H9 (cell line): ENCODE measurements at regions not wholly inside any gene's neighbourhood (a gene's known extent, or its start where the extent isn't known, plus 50 kb on each side); places are given as distances from the start of the nearest gene placed in this dataset.

Experiments
- DNase-seq: peaks from one replicate; pipeline ENCODE4 v3.0.0-alpha.2; 2017
- H2AFZ ChIP-seq: one replicate; pipeline ENCODE4 v1.6.1; 2013; ENCODE audit warnings: mild to moderate bottlenecking, low read length, control low read depth, moderate library complexity
- H2AK5ac ChIP-seq: 2 replicates; pipeline ENCODE4 v1.6.1; 2013; ENCODE audit warnings: low read length, control low read depth, mixed read lengths; ENCODE audit not compliant: insufficient read length
- H2BK120ac ChIP-seq: one replicate; pipeline ENCODE4 v1.6.1; 2013; ENCODE audit warnings: low read depth, mild to moderate bottlenecking, low read length, control low read depth, inconsistent platforms; ENCODE audit not compliant: poor library complexity, severe bottlenecking
- H2BK12ac ChIP-seq: 2 replicates; pipeline ENCODE4 v1.6.1; 2013; ENCODE audit warnings: low read length, control low read depth, mixed read lengths, low read depth; ENCODE audit not compliant: insufficient read length
- H2BK15ac ChIP-seq: 2 replicates; pipeline ENCODE4 v1.6.1; 2013; ENCODE audit warnings: low read depth, low read length, control low read depth
- H2BK20ac ChIP-seq: one replicate; pipeline ENCODE4 v1.6.1; 2013; ENCODE audit warnings: low read depth, mild to moderate bottlenecking, low read length, control low read depth, inconsistent platforms; ENCODE audit not compliant: poor library complexity, severe bottlenecking
- H2BK5ac ChIP-seq: 2 replicates; pipeline ENCODE4 v1.6.1; 2013; ENCODE audit warnings: low read length, control low read depth, mixed read lengths; ENCODE audit not compliant: insufficient read length
- H3K14ac ChIP-seq: 2 replicates; pipeline ENCODE4 v1.6.1; 2013; ENCODE audit warnings: low read length, control low read depth; ENCODE audit not compliant: insufficient read depth
- H3K18ac ChIP-seq: 2 replicates; pipeline ENCODE4 v1.6.1; 2013; ENCODE audit warnings: low read depth, mild to moderate bottlenecking, mixed read lengths, low read length, control low read depth; ENCODE audit not compliant: insufficient read length
- H3K23ac ChIP-seq: 2 replicates; pipeline ENCODE4 v1.6.1; 2013; ENCODE audit warnings: low read length, control low read depth, mixed read lengths, low read depth; ENCODE audit not compliant: insufficient read length
- H3K23me2 ChIP-seq: 2 replicates; pipeline ENCODE4 v1.6.1; 2013; ENCODE audit warnings: low read depth, mild to moderate bottlenecking, mixed read lengths, low read length, control low read depth; ENCODE audit not compliant: insufficient read length, poor library complexity, severe bottlenecking
- H3K27ac ChIP-seq: 2 replicates; pipeline ENCODE4 v1.5.1; 2013; ENCODE audit warnings: low read length, control low read depth, mixed read lengths, low read depth; ENCODE audit not compliant: insufficient read length
- H3K27me3 ChIP-seq: 2 replicates; pipeline ENCODE4 v1.6.1; 2013; ENCODE audit warnings: low read length, control low read depth, inconsistent platforms; ENCODE audit not compliant: insufficient read depth
- H3K4ac ChIP-seq: 2 replicates; pipeline ENCODE4 v1.6.1; 2013; ENCODE audit warnings: low read depth, mild to moderate bottlenecking, control low read depth, inconsistent platforms, low read length, moderate library complexity
- H3K4me1 ChIP-seq: 2 replicates; pipeline ENCODE4 v1.6.1; 2013; ENCODE audit warnings: low read length, control low read depth, inconsistent platforms; ENCODE audit not compliant: insufficient read depth
- H3K4me2 ChIP-seq: 2 replicates; pipeline ENCODE4 v1.6.1; 2013; ENCODE audit warnings: low read length, control low read depth, mixed read lengths; ENCODE audit not compliant: insufficient read length, insufficient read depth
- H3K56ac ChIP-seq: 2 replicates; pipeline ENCODE4 v1.6.1; 2013; ENCODE audit warnings: low read depth, mild to moderate bottlenecking, mixed read lengths, low read length, control low read depth; ENCODE audit not compliant: insufficient read length
- H3K79me1 ChIP-seq: 2 replicates; pipeline ENCODE4 v1.6.1; 2013; ENCODE audit warnings: low read depth, mild to moderate bottlenecking, moderate library complexity, low read length, control low read depth, inconsistent platforms; ENCODE audit not compliant: insufficient read depth, poor library complexity, severe bottlenecking
- H3K79me2 ChIP-seq: 2 replicates; pipeline ENCODE4 v1.6.1; 2013; ENCODE audit warnings: low read length, control low read depth, inconsistent platforms; ENCODE audit not compliant: insufficient read depth
- H3K9ac ChIP-seq: 2 replicates; pipeline ENCODE4 v1.6.1; 2013; ENCODE audit warnings: low read length, control low read depth, mixed read lengths; ENCODE audit not compliant: insufficient read length; ENCODE audit errors: extremely low read depth
- H3K9me3 ChIP-seq: one replicate; pipeline ENCODE4 v1.6.1; 2013; ENCODE audit warnings: low read depth, low read length, inconsistent platforms; ENCODE audit not compliant: control insufficient read depth
- H3T11ph ChIP-seq: one replicate; pipeline ENCODE4 v1.6.1; 2013; ENCODE audit warnings: mild to moderate bottlenecking, low read length, control low read depth, inconsistent platforms
- H4K20me1 ChIP-seq: one replicate; pipeline ENCODE4 v1.6.1; 2013; ENCODE audit not compliant: control insufficient read depth, insufficient read length, insufficient read depth
- H4K5ac ChIP-seq: 2 replicates; pipeline ENCODE4 v1.6.1; 2013; ENCODE audit warnings: low read depth, mild to moderate bottlenecking, mixed read lengths, low read length, control low read depth; ENCODE audit not compliant: insufficient read length
- H4K8ac ChIP-seq: replicated peaks from 2 replicates; pipeline ENCODE4 v1.6.1; 2013; ENCODE audit warnings: low read length, control low read depth, mixed read lengths, low read depth; ENCODE audit not compliant: insufficient read length
- H4K91ac ChIP-seq: 2 replicates; pipeline ENCODE4 v1.6.1; 2013; ENCODE audit warnings: low read depth, mild to moderate bottlenecking, moderate library complexity, mixed read lengths, low read length, control low read depth; ENCODE audit not compliant: insufficient read length
- H3K27ac Mint-ChIP-seq, 3 experiments: 2 replicates in 2 of 3; 3 replicates in 1 of 3; pipeline ENCODE4 v1.8.0; 2020 to 2021; ENCODE audit warnings: mixed read lengths in 3 of 3, mild to moderate bottlenecking in 1 of 3, moderate library complexity in 1 of 3
- H3K27me3 Mint-ChIP-seq: 2 replicates; pipeline ENCODE4 v1.8.0; 2021; ENCODE audit warnings: low read depth, mild to moderate bottlenecking, moderate library complexity, mixed read lengths
- H3K36me3 Mint-ChIP-seq, 3 experiments: 2 replicates in 2 of 3; 3 replicates in 1 of 3; pipeline ENCODE4 v1.8.0; 2020 to 2021; ENCODE audit warnings: low read depth in 3 of 3, mixed read lengths in 3 of 3; ENCODE audit not compliant: insufficient read depth in 1 of 3
- H3K4me1 Mint-ChIP-seq, 2 experiments: 2 replicates each; pipeline ENCODE4 v1.8.0; 2020; ENCODE audit warnings: mixed read lengths in 2 of 2
- H3K4me3 Mint-ChIP-seq, 2 experiments: 2 replicates in 1 of 2; 3 replicates in 1 of 2; pipeline ENCODE4 v1.8.0; 2020 to 2021; ENCODE audit warnings: mild to moderate bottlenecking in 2 of 2, mixed read lengths in 2 of 2, moderate library complexity in 1 of 2
- H3K9me3 Mint-ChIP-seq, 2 experiments: 2 replicates in 1 of 2; 3 replicates in 1 of 2; pipeline ENCODE4 v1.8.0; 2020; ENCODE audit warnings: mild to moderate bottlenecking in 2 of 2, mixed read lengths in 2 of 2, moderate library complexity in 1 of 2
- CTCF ChIP-seq: fragments of 200-600 bp; sonication (generic); conservative IDR thresholded peaks from 3 replicates; pipeline ENCODE4 v1.8.0; 2021; ENCODE audit warnings: antibody characterized with exemption, mild to moderate bottlenecking
- WGBS: extraction: QIAGEN DNeasy Blood & Tissue Kit; methylation state at CpG from one replicate; pipeline ENCODE4 v1.1.7; 2013; ENCODE audit warnings: missing lambda C conversion rate, low lambda C conversion rate, mixed read lengths; ENCODE audit not compliant: insufficient read length; ENCODE audit errors: extremely low coverage; 5-methylcytosine and 5-hydroxymethylcytosine counted together

DNA sequence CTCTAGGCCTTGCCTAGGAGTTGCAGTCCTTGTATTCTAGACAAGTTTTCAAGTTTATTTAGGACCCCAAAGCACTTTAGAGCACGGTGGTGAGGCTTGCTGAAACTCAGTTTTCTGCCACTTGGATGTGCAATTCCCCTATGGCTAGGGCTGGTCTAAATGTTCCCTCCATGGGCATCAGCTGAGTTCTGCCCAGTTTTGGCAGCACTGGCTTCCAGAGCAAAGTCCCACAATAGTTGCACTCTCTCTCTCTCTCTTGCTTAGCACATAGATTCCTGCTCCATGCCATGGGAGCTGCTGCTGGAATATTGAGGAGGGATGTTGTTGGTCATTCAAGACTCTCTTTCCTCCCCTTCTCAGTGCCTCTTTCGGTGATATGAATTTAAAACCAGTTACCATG is 760.2 kb upstream of the SLC39A10 start:
- no peak overlapping the region for H4K8ac ChIP-seq
- no peak overlapping the region for H3T11ph ChIP-seq
- no peak overlapping the region for H4K5ac ChIP-seq
- no peaks in the 10 kb centered on the region for H3K79me2 ChIP-seq
- H3K18ac ChIP-seq: no peak overlapping the region
- no peak overlapping the region for H3K56ac ChIP-seq
- H3K9me3 Mint-ChIP-seq: no peaks in the 10 kb centered on the region
- H2BK120ac ChIP-seq: no peak overlapping the region
- no peak overlapping the region for H2AFZ ChIP-seq
- no peaks in the 10 kb centered on the region for H3K36me3 Mint-ChIP-seq
- TF ChIP-seq CTCF: no peak
- no peak overlapping the region for H2AK5ac ChIP-seq
- no peaks in the 10 kb centered on the region for H3K9me3 ChIP-seq
- H3K79me1 ChIP-seq: no peaks in the 10 kb centered on the region
- no peak overlapping the region for H3K23ac ChIP-seq
- no peak overlapping the region for H4K91ac ChIP-seq
- H2BK15ac ChIP-seq: no peak overlapping the region
- no peaks in the 10 kb centered on the region for H3K23me2 ChIP-seq
- H3K14ac ChIP-seq: no peak overlapping the region
- H3K27ac ChIP-seq: no peak overlapping the region
- no peak overlapping the region for H2BK12ac ChIP-seq
- H4K20me1 ChIP-seq: no peaks in the 10 kb centered on the region
- H3K27me3 Mint-ChIP-seq: no peaks in the 10 kb centered on the region; the same call in 1 of the 2 replicates
- no peak overlapping the region for H3K9ac ChIP-seq
- no peak overlapping the region for H3K4me2 ChIP-seq
- no peak overlapping the region for H2BK5ac ChIP-seq
- H3K27me3 ChIP-seq: no peaks in the 10 kb centered on the region
- no peaks in the 10 kb centered on the region for H3K4me1 Mint-ChIP-seq
- DNase-seq: no peak
- H3K4ac ChIP-seq: no peak overlapping the region
- no peak overlapping the region for H3K4me3 Mint-ChIP-seq
- H3K27ac Mint-ChIP-seq: peak overlapping the region in 1 of 3 experiments; percentile 51; a peak in 1 of 7 replicates
- no peak overlapping the region for H2BK20ac ChIP-seq
- no CpG with 5 or more reads among the region's 2 CpGs for WGBS
- no peaks in the 10 kb centered on the region for H3K4me1 ChIP-seq
